ENCODE measurements at regions not wholly inside any gene's neighbourhood (a gene's known extent, or its start where the extent isn't known, plus 50 kb on each side); places are given as distances from the start of the nearest gene placed in this dataset.
A peak's percentile ranks its signal among the peaks of the same experiment; 100 is the strongest.

DNA sequence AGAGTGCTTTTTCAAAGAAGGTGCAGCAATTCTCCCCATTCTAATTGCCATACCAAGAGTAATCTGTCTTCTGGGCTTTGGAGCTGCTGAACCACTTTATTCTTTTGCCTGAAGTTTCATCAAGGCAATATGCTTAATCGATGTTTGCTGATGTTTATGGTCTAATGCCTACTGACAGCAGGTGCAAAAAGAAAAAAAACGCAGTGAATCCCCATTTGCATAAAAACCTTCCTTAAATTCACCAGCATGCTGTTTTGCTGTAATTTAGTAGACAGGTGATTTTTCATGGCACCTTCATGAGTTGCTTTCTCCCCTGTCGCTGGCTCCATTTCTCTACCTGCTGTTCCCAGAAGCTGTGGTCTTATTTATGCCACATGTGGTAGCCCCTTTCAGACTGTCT is 83.1 kb upstream of the MAST4 start:
- Histone ChIP-seq H3F3A (ENCODE audit: control insufficient read depth, insufficient read depth) (no peaks in the 10 kb centered on the region; the same call in 1 of the 2 replicates), H3K4me3 (ENCODE audit: low read length) (peak overlapping the region; percentile 65), H3K79me2 (ENCODE audit: control insufficient read depth, low read length) (no peaks in the 10 kb centered on the region), H3K4me1 (ENCODE audit: control insufficient read depth, low read length) (peaks cover 55% of the 10 kb centered on the region), H3K27me3 (ENCODE audit: control insufficient read depth, low read length) (no peaks in the 10 kb centered on the region), H4K20me1 (ENCODE audit: control insufficient read depth, insufficient read depth, low read depth, low read length) (no peaks in the 10 kb centered on the region), H3K36me3 (ENCODE audit: control insufficient read depth, low read length) (peaks cover 5% of the 10 kb centered on the region; the same call in 1 of the 2 replicates), H3K27ac (ENCODE audit: low read depth, low read length) (peak overlapping the region; percentile 62), H3K4me2 (ENCODE audit: low read length) (peak overlapping the region; percentile 90), H3K9me3 (ENCODE audit: control insufficient read depth, insufficient read depth, low read length) (peaks cover 6% of the 10 kb centered on the region; the same call in 1 of the 2 replicates), H3K9me2 (replicated peaks; ENCODE audit: control insufficient read depth, low read length) (no peaks in the 10 kb centered on the region)
- TF ChIP-seq EZH2phosphoT487 (IDR thresholded peaks at IDR 0.05; ENCODE audit: borderline replicate concordance, low read length) = no peak
- TF ChIP-seq CTCF (IDR thresholded peaks at IDR 0.05; ENCODE audit: low read depth, low read length, poor library complexity, severe bottlenecking) = no peak

- H3K9me3 ChIP-seq (ENCODE audit: control insufficient read depth, insufficient read depth, low read length) = peaks cover 6% of the 10 kb centered on the region; the same call in 1 of the 2 replicates
- peak overlapping the region; percentile 90 for H3K4me2 ChIP-seq (ENCODE audit: low read length)
- H3K36me3 ChIP-seq (ENCODE audit: control insufficient read depth, low read length) = peaks cover 5% of the 10 kb centered on the region; the same call in 1 of the 2 replicates
- H3K9me2 ChIP-seq (replicated peaks; ENCODE audit: control insufficient read depth, low read length) = no peaks in the 10 kb centered on the region
- TF ChIP-seq EZH2phosphoT487 (IDR thresholded peaks at IDR 0.05; ENCODE audit: borderline replicate concordance, low read length) (no peak), CTCF (IDR thresholded peaks at IDR 0.05; ENCODE audit: low read depth, low read length, poor library complexity, severe bottlenecking) (no peak)
- no peaks in the 10 kb centered on the region for H4K20me1 ChIP-seq (ENCODE audit: control insufficient read depth, insufficient read depth, low read depth, low read length)
- H3K4me3 ChIP-seq (ENCODE audit: low read length) = peak overlapping the region; percentile 65
- peaks cover 55% of the 10 kb centered on the region for H3K4me1 ChIP-seq (ENCODE audit: control insufficient read depth, low read length)
- peak overlapping the region; percentile 62 for H3K27ac ChIP-seq (ENCODE audit: low read depth, low read length)
- H3K27me3 ChIP-seq (ENCODE audit: control insufficient read depth, low read length) = no peaks in the 10 kb centered on the region
- no peaks in the 10 kb centered on the region; the same call in 1 of the 2 replicates for H3F3A ChIP-seq (ENCODE audit: control insufficient read depth, insufficient read depth)
- H3K79me2 ChIP-seq (ENCODE audit: control insufficient read depth, low read length) = no peaks in the 10 kb centered on the region
Observed at GRCh38 chr5:66515209-66515608, 81.0 kb upstream of the MAST4 start.

GRCh38 chr5:66516550-66516949 is 79.6 kb upstream of the MAST4 start:
- Histone ChIP-seq H3K36me3 (ENCODE audit: control insufficient read depth, low read length) (peaks cover 5% of the 10 kb centered on the region; the same call in 1 of the 2 replicates), H3K4me3 (ENCODE audit: low read length) (no peak overlapping the region), H3K9me3 (ENCODE audit: control insufficient read depth, insufficient read depth, low read length) (peaks cover 4% of the 10 kb centered on the region; the same call in 1 of the 2 replicates), H3K27me3 (ENCODE audit: control insufficient read depth, low read length) (no peaks in the 10 kb centered on the region), H3K4me1 (ENCODE audit: control insufficient read depth, low read length) (peaks cover 55% of the 10 kb centered on the region), H4K20me1 (ENCODE audit: control insufficient read depth, insufficient read depth, low read depth, low read length) (no peaks in the 10 kb centered on the region), H3K9me2 (replicated peaks; ENCODE audit: control insufficient read depth, low read length) (no peaks in the 10 kb centered on the region), H3K4me2 (ENCODE audit: low read length) (no peak overlapping the region), H3K27ac (ENCODE audit: low read depth, low read length) (no peak overlapping the region), H3K79me2 (ENCODE audit: control insufficient read depth, low read length) (no peaks in the 10 kb centered on the region), H3F3A (ENCODE audit: control insufficient read depth, insufficient read depth) (no peaks in the 10 kb centered on the region; the same call in 1 of the 2 replicates)
- no peak for TF ChIP-seq EZH2phosphoT487 (IDR thresholded peaks at IDR 0.05; ENCODE audit: borderline replicate concordance, low read length)
- no peak for TF ChIP-seq CTCF (IDR thresholded peaks at IDR 0.05; ENCODE audit: low read depth, low read length, poor library complexity, severe bottlenecking)

All from DOHH2 (cell line).